GM18502 (cell line): ENCODE measurements at regions not wholly inside any gene's neighbourhood (a gene's known extent, or its start where the extent isn't known, plus 50 kb on each side); places are given as distances from the start of the nearest gene placed in this dataset.

ENCODE experiments used
- ATAC-seq: cut with Tn5 transposase; IDR thresholded peaks from one replicate; pipeline ENCODE4 v1.9.1; 2021; ENCODE audit warnings: mild to moderate bottlenecking; ENCODE audit not compliant: unreplicated experiment, poor library complexity

- no peak for ATAC-seq
Measured at GRCh38 chr3:31172336-31172735, 277.9 kb upstream of the GADL1 start.

GRCh38 chr3:31173118-31173718 is 278.8 kb upstream of the GADL1 start:
- peak; percentile 57 for ATAC-seq

DNA sequence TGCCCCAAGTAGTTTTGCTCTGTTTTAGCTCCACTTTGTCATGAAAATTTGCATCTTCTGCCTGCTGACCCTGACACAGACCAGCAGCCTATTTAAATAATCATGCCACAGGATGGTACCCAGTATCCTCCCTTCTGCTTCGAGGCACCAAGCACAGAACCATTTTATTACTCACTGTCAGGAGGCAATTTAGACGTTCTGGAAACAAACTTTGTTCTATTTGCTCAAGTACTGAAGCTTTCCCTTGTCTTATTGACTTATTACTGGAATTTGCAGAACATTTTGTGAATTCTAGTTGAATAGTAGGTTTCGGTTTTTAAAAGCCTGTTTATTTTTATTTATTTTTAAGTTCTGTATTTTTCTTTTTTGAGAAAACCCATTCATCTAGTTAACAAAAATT is 279.6 kb upstream of the GADL1 start:
- ATAC-seq: no peak

DNA sequence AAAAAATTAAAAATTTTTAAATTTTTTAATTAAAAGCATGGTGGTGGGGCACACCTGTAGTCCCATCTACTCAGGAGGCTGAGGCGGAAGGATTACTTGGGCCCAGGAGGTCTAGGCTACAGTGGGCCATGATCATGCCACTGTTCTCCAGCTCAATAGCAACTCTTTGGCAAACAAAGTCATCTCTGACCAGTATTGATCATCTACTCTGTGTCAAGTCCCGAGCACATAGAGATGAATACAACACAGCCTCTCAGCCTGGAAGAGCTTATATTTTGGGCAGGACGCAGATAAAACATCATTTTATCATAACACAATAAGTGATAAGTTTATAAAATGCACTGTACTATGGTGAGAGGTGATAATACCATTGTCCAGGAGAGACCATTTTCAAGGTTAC is 281.6 kb upstream of the GADL1 start:
- no peak for ATAC-seq

- no peak for ATAC-seq
Measured at GRCh38 chr3:31178467-31178866, 284.0 kb upstream of the GADL1 start.

- ATAC-seq: no peak
Measured at GRCh38 chr3:31179768-31180167, 285.3 kb upstream of the GADL1 start.

GRCh38 chr3:31180274-31180673 is 285.8 kb upstream of the GADL1 start:
- no peak for ATAC-seq

GRCh38 chr3:31181661-31182060 is 287.2 kb upstream of the GADL1 start:
- no peak for ATAC-seq

GRCh38 chr3:31182661-31183060 is 288.2 kb upstream of the GADL1 start:
- ATAC-seq: no peak

GRCh38 chr3:31184261-31185061 is 290.0 kb upstream of the GADL1 start:
- ATAC-seq: no peak

- no peak for ATAC-seq
Measured at GRCh38 chr3:31185062-31185357, 290.5 kb upstream of the GADL1 start.

DNA sequence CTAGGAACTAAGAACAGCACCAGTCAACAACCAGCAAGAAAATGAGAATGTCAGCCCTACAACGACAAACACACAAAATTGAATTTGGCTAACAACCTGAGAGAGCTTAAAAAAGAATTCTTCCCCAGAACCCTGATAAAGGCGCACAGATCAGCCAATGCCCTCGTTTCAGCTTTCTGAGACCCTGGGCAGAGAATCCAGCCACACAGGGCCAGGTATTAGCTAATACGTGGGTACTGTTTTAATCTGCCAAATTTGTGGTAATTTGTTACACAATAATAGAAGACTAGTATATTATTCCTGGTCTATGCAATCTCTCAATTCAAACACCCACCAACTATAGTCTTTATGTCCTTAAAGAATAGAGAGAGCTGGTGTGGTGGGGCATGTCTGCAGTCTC is 291.6 kb upstream of the GADL1 start:
- ATAC-seq: no peak

GRCh38 chr3:31187380-31187779 is 292.9 kb upstream of the GADL1 start:
- no peak for ATAC-seq

DNA sequence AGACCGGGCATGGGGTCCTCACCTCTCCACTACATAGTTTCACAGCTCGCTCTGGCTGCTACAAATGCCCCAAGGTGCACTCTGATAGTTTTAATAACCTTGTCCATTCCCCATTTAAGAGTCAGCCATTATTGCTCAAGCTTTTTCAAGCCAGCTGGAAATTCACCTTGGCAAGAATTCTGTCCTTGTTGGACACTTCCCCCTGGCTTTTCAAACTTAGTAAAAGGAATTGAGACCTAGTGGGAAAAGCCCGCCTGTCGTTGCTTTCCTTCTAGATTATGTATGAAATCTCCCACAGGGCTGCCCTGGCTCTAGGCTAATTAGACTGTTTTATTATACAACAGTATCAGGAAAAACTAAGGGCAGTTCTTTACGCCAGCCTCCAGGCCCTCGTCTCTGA is 293.7 kb upstream of the GADL1 start:
- no peak for ATAC-seq

DNA sequence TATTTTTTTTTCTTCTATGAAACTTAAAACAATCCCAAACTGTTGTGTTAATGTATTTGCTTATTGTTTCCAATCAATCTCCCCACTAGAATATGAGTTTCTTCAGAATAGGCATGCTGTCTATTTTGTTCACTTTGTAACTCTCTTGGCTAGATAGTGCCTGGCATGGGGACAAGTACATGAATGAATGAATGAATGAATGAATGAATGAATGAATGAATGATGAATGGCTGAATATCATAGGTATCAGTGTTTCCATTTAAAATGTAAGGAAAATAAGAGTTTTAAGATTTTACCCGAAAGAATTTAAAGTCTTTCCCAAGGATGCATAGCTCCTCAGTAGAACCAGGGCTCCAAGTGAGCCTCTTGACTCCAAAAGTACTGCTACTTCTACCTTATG is 294.9 kb upstream of the GADL1 start:
- no peak for ATAC-seq

- ATAC-seq: no peak
Measured at GRCh38 chr3:31189971-31190370, 295.5 kb upstream of the GADL1 start.

- ATAC-seq: no peak
Measured at GRCh38 chr3:31191354-31191753, 296.9 kb upstream of the GADL1 start.

- ATAC-seq: no peak
Measured at GRCh38 chr3:31193429-31193828, 299.0 kb upstream of the GADL1 start.

GRCh38 chr3:31193871-31194270 is 299.4 kb upstream of the GADL1 start:
- no peak for ATAC-seq

DNA sequence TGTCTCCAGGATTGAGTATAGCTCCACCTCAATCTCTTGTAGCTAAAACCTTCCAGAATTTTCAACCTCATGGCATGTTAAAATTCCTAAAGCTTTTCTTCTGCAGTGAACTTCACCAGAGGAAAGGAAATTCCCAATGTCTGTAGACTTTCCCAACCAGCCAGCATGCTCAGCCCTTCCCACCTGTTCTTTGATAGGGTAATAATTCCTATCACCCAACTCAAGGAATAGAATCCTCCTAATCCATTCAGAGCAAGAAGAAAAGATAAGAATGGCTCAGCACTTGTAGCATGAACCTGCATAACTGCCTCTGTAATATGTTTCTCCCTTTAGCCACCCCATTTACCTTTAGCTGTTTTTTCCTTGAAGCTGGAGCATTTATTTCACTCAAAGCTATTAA is 301.8 kb upstream of the GADL1 start:
- ATAC-seq: no peak

- no peak for ATAC-seq
Measured at GRCh38 chr3:31196881-31197364, 302.5 kb upstream of the GADL1 start.

DNA sequence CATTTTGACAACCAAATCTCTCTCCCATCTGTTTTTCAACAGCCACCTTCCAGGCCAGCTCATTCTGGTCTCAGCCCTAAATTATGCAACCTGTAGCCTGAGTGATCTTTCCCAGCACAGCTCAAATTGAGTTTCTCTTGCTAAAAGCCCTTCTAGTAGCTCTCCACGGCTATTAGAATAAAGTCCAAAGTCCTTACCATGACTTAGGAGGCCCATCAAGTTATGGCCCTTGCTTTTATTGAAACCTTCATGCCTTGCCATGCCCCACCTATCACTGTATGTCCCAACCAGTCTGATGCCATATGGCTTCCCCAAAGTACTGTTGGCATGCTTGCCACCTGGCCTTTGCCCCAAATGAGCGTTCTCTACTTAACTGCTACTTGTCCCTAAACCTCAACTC is 303.5 kb upstream of the GADL1 start:
- ATAC-seq: no peak
